Coronary artery (tissue), 2 donors: ENCODE measurements at regions not wholly inside any gene's neighbourhood (a gene's known extent, or its start where the extent isn't known, plus 50 kb on each side); places are given as distances from the start of the nearest gene placed in this dataset.
A peak's percentile ranks its signal among the peaks of the same experiment; 100 is the strongest.

Source experiments
- DNase-seq: peaks from one replicate; pipeline ENCODE4 v3.0.0-alpha.2; 2017; ENCODE audit warnings: low spot score
- H3K27ac ChIP-seq, 2 donors: fragments of 200-600 bp; sonication (generic); one replicate each; pipeline ENCODE4 v1.5.1; 2016 to 2019
- H3K4me3 ChIP-seq: fragments of 200-600 bp; sonication (generic); 2 replicates; pipeline ENCODE4 v1.5.1; 2016; ENCODE audit warnings: mild to moderate bottlenecking, moderate library complexity
- CTCF ChIP-seq: fragments of 200-600 bp; sonication (generic); IDR thresholded peaks from one replicate; pipeline ENCODE4 v1.5.1; 2019; ENCODE audit warnings: antibody characterized with exemption

DNA sequence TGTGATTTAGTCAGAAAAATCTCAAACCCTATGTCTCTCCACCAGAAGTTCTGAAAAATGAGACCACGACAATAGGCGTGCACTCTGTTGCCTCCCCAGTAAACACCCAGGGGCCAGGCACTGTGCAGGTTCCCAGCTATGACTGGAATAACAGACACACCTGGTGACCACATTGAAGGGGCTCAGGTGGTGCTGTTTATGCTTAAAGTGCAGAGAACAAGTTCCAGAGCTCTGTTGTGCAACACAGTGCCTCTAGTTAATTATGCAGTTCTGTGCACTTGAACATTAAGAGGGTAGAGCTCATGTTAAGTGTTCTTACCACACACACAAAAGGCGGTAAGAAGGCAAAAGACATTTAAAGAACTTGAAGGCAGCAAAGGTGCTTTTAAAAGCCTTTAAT, 52.6 kb upstream of the AFF3 start:
- Histone ChIP-seq H3K27ac (peak overlapping the region in 1 of 2 donors; percentile 12), H3K4me3 (no peak overlapping the region)
- TF ChIP-seq CTCF = no peak
- DNase-seq = no peak

DNA sequence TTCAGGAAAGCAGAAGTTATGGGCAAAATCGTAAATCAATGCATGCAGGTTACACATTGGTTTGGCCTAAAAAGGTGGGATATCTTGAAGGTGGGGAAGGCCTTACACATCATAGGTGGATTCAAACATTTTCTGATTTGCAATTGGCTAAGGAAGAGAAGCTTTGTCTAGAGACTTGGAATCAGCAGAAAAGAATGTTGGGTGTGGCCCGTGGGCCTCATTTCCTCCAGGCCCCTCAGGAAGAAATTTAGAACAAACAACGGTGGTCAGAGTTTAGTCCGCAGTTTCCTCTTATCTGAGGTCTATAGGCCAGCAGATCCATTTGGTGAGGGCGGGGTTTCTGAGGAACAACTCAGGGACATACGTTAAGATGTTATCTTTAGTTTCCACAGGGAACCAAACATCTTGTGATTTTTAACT, 50.9 kb upstream of the AFF3 start:
- no peak for TF ChIP-seq CTCF
- H3K27ac ChIP-seq = peak overlapping the region; percentile 29 to 71
- no peak overlapping the region for H3K4me3 ChIP-seq
- no peak for DNase-seq

- no peak for DNase-seq
- TF ChIP-seq CTCF = no peak
- Histone ChIP-seq H3K27ac (peak overlapping the region; percentile 29 to 71), H3K4me3 (no peak overlapping the region)
These were observed 50.4 kb upstream of the AFF3 start for GRCh38 chr2:100192825-100193224.

- H3K4me3 ChIP-seq = no peak overlapping the region
- peak overlapping the region; percentile 27 to 71 for H3K27ac ChIP-seq
- no peak for DNase-seq
- no peak for TF ChIP-seq CTCF
These were observed 49.9 kb upstream of the AFF3 start for GRCh38 chr2:100192300-100192699.
